Endodermal cell (in vitro differentiated cells): ENCODE measurements at regions not wholly inside any gene's neighbourhood (a gene's known extent, or its start where the extent isn't known, plus 50 kb on each side); places are given as distances from the start of the nearest gene placed in this dataset.

ENCODE experiments used
- DNase-seq: peaks from one replicate; pipeline ENCODE4 v3.0.0-alpha.2; 2017
- H3K27ac ChIP-seq: 2 replicates; pipeline ENCODE4 v1.5.1; 2013; ENCODE audit warnings: mild to moderate bottlenecking, low read depth, low read length, moderate library complexity
- H3K27me3 ChIP-seq: 2 replicates; pipeline ENCODE4 v1.6.1; 2013; ENCODE audit warnings: mild to moderate bottlenecking, low read length, moderate library complexity; ENCODE audit not compliant: insufficient read depth, control insufficient read depth, poor library complexity, severe bottlenecking
- H3K36me3 ChIP-seq: 2 replicates; pipeline ENCODE4 v1.7.0; 2013; ENCODE audit warnings: mild to moderate bottlenecking, low read length, moderate library complexity; ENCODE audit not compliant: control insufficient read depth, insufficient read depth
- H3K4me1 ChIP-seq: one replicate; pipeline ENCODE4 v1.7.0; 2013; ENCODE audit warnings: low read length; ENCODE audit not compliant: control insufficient read depth, insufficient read depth
- H3K4me3 ChIP-seq: 2 replicates; pipeline ENCODE4 v1.5.1; 2013; ENCODE audit warnings: mild to moderate bottlenecking, low read length, moderate library complexity
- H3K9ac ChIP-seq: 2 replicates; pipeline ENCODE4 v1.6.1; 2013; ENCODE audit warnings: mild to moderate bottlenecking, low read length, moderate library complexity; ENCODE audit not compliant: poor library complexity, severe bottlenecking; ENCODE audit errors: extremely low read depth
- H3K9me3 ChIP-seq: 2 replicates; pipeline ENCODE4 v1.6.1; 2013; ENCODE audit warnings: mild to moderate bottlenecking, low read length, moderate library complexity; ENCODE audit not compliant: control insufficient read depth
- H3K27ac Mint-ChIP-seq: 2 replicates; pipeline ENCODE4 v1.8.0; 2020; ENCODE audit warnings: mixed read lengths
- H3K27me3 Mint-ChIP-seq: 2 replicates; pipeline ENCODE4 v1.8.0; 2021; ENCODE audit warnings: mild to moderate bottlenecking, mixed read lengths; ENCODE audit not compliant: insufficient read depth
- H3K36me3 Mint-ChIP-seq: 2 replicates; pipeline ENCODE4 v1.8.0; 2020; ENCODE audit warnings: low read depth, mixed read lengths
- H3K4me1 Mint-ChIP-seq: 2 replicates; pipeline ENCODE4 v1.8.0; 2020; ENCODE audit warnings: mixed read lengths
- H3K4me3 Mint-ChIP-seq: 2 replicates; pipeline ENCODE4 v1.8.0; 2020; ENCODE audit warnings: mild to moderate bottlenecking, moderate library complexity, mixed read lengths
- H3K9me3 Mint-ChIP-seq: 2 replicates; pipeline ENCODE4 v1.8.0; 2020; ENCODE audit warnings: mild to moderate bottlenecking, mixed read lengths
- WGBS, 2 experiments: methylation state at CpG; one replicate each; pipeline versions ENCODE4 v1.1.5 to v1.1.7; 2013; ENCODE audit warnings: missing lambda C conversion rate in 2 of 2, mixed read lengths in 1 of 2; ENCODE audit not compliant: insufficient coverage in 1 of 2, insufficient read length in 1 of 2; 5-methylcytosine and 5-hydroxymethylcytosine counted together
- TF ChIP-seq, protein P1 (sequence below): fragments of 200-600 bp; sonication (generic); conservative IDR thresholded peaks from 2 replicates; pipeline ENCODE4 v1.5.0; 2021; ENCODE audit warnings: antibody characterized with exemption, mild to moderate bottlenecking

DNA sequence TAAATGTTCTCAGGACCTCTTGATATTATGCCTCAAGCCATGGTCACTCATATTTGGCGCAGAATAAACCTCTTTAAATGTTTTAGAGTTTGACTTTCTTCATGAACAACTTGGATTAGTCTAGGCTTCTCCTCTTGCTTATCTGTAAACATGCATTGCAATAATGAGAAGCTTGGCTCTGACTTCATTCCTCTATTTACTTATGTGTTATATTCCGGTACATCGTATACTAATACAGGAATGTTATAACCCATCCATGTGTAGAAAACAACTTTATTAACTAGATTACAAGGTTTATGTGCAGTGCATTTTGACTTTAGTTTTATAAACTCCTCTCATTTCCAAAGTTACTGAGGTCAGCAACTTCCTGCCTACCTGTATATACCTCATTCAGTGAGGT lies 944.3 kb upstream of the GHITM start:
- Histone ChIP-seq H3K4me3 (no peak overlapping the region), H3K27ac (no peak overlapping the region), H3K9ac (no peak overlapping the region), H3K4me1 (no peaks in the 10 kb centered on the region), H3K27me3 (no peaks in the 10 kb centered on the region), H3K36me3 (no peaks in the 10 kb centered on the region), H3K9me3 (no peaks in the 10 kb centered on the region)
- no peaks in the 10 kb centered on the region for H3K27me3 Mint-ChIP-seq
- no peaks in the 10 kb centered on the region for H3K36me3 Mint-ChIP-seq
- H3K4me3 Mint-ChIP-seq = no peak overlapping the region
- H3K27ac Mint-ChIP-seq = no peak overlapping the region
- TF ChIP-seq, protein P1, sequence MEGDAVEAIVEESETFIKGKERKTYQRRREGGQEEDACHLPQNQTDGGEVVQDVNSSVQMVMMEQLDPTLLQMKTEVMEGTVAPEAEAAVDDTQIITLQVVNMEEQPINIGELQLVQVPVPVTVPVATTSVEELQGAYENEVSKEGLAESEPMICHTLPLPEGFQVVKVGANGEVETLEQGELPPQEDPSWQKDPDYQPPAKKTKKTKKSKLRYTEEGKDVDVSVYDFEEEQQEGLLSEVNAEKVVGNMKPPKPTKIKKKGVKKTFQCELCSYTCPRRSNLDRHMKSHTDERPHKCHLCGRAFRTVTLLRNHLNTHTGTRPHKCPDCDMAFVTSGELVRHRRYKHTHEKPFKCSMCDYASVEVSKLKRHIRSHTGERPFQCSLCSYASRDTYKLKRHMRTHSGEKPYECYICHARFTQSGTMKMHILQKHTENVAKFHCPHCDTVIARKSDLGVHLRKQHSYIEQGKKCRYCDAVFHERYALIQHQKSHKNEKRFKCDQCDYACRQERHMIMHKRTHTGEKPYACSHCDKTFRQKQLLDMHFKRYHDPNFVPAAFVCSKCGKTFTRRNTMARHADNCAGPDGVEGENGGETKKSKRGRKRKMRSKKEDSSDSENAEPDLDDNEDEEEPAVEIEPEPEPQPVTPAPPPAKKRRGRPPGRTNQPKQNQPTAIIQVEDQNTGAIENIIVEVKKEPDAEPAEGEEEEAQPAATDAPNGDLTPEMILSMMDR = no peak
- peaks cover 10% of the 10 kb centered on the region for H3K4me1 Mint-ChIP-seq
- WGBS, 2 experiments = 98 to 100% methylated on average over 3 of the region's 3 CpGs
- DNase-seq = no peak
- H3K9me3 Mint-ChIP-seq = no peaks in the 10 kb centered on the region

- WGBS, 2 experiments = 89% methylated on average over 1 of the region's 1 CpG; no CpG with 5 or more reads in 1 of the 2 experiments
These were observed 939.9 kb upstream of the GHITM start for GRCh38 chr10:83199374-83199773.

DNA sequence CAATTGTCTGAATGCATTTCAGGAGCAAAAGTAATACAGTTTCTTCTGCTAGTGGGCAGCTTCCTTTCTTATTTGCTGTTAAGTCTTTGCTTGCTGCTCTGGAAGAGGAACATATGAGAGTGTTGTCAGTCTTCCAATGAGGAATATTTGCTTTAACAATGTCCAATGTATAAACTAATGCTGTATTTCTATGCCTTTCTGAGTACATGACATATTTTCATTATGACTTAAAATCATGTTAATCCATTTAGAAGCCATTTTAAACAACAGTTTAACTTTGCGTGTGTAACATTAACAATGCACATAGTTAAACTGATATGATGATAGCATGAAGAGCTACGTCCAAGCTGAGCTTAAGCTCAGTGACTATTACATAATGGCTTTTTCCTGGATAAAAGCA lies 933.4 kb upstream of the GHITM start:
- Histone ChIP-seq H3K4me1 (peaks cover 9% of the 10 kb centered on the region), H3K9ac (no peak overlapping the region), H3K9me3 (peaks cover 9% of the 10 kb centered on the region), H3K4me3 (no peak overlapping the region), H3K27me3 (no peaks in the 10 kb centered on the region), H3K36me3 (no peaks in the 10 kb centered on the region), H3K27ac (no peak overlapping the region)
- WGBS, 2 experiments = 91% methylated on average over 2 of the region's 2 CpGs; no CpG with 5 or more reads in 1 of the 2 experiments
- Mint-ChIP-seq H3K4me1 (peaks cover 19% of the 10 kb centered on the region), H3K36me3 (peaks cover 3% of the 10 kb centered on the region), H3K4me3 (no peak overlapping the region), H3K27ac (no peak overlapping the region), H3K27me3 (no peaks in the 10 kb centered on the region), H3K9me3 (peaks cover 15% of the 10 kb centered on the region)
- TF ChIP-seq, protein P1 = no peak
- no peak for DNase-seq

More at GRCh38 chr10:83199374-83199773, 939.9 kb upstream of the GHITM start:
- DNase-seq = no peak
- peaks cover 15% of the 10 kb centered on the region for H3K9me3 Mint-ChIP-seq
- H3K4me1 ChIP-seq = no peaks in the 10 kb centered on the region
- no peak overlapping the region for H3K27ac ChIP-seq
- no peak overlapping the region for H3K4me3 ChIP-seq
- no peaks in the 10 kb centered on the region for H3K4me1 Mint-ChIP-seq
- H3K27ac Mint-ChIP-seq = no peak overlapping the region
- H3K9ac ChIP-seq = no peak overlapping the region
- no peaks in the 10 kb centered on the region for H3K36me3 ChIP-seq
- H3K27me3 ChIP-seq = no peaks in the 10 kb centered on the region
- no peak overlapping the region for H3K4me3 Mint-ChIP-seq
- peaks cover 3% of the 10 kb centered on the region for H3K36me3 Mint-ChIP-seq
- TF ChIP-seq, protein P1 = no peak
- peaks cover 9% of the 10 kb centered on the region for H3K9me3 ChIP-seq
- H3K27me3 Mint-ChIP-seq = no peaks in the 10 kb centered on the region
